H1 (cell line): ENCODE measurements at regions not wholly inside any gene's neighbourhood (a gene's known extent, or its start where the extent isn't known, plus 50 kb on each side); places are given as distances from the start of the nearest gene placed in this dataset.
"Not testable (repeated sequence)": the region's sequence is repeated elsewhere in the genome, so short reads cannot be mapped to it uniquely, and the experiment has no call there.

Experiments
- BRCA1 ChIP-seq: IDR thresholded peaks from 2 replicates; pipeline ENCODE4 v1.6.1; 2012; ENCODE audit warnings: low read depth, low read length, improper control_type of control experiment
- CHD1 ChIP-seq: IDR thresholded peaks from 2 replicates; pipeline ENCODE4 v1.6.1; 2012; ENCODE audit warnings: low read depth, low read length, improper control_type of control experiment
- CTCF ChIP-seq, 3 experiments: IDR thresholded peaks; 1 replicate in 2 of 3; 2 replicates in 1 of 3; pipeline versions ENCODE4 v1.5.1 to v1.6.1; 2011; ENCODE audit warnings: low read length in 3 of 3, mild to moderate bottlenecking in 3 of 3, inconsistent platforms in 2 of 3, low read depth in 1 of 3, moderate library complexity in 1 of 3; ENCODE audit not compliant: insufficient read depth in 1 of 3; ENCODE audit errors: control extremely low read depth in 1 of 3
- HDAC2 ChIP-seq, 2 experiments: fragments of 300-600 bp in 1 of 2; sonication (generic) in 1 of 2; IDR thresholded peaks; 2 replicates each; pipeline ENCODE4 v1.6.1; 2011 to 2012; ENCODE audit warnings: low read depth in 2 of 2, low read length in 2 of 2, mild to moderate bottlenecking in 2 of 2, moderate library complexity in 2 of 2, borderline replicate concordance in 1 of 2, inconsistent platforms in 1 of 2
- KDM1A ChIP-seq: fragments of 200-600, 300-600 bp; sonication (generic); IDR thresholded peaks from 2 replicates; pipeline ENCODE4 v1.7.1; 2016; ENCODE audit warnings: mild to moderate bottlenecking, low read length, borderline replicate concordance
- MAFK ChIP-seq: IDR thresholded peaks from 2 replicates; pipeline ENCODE4 v1.6.1; 2012; ENCODE audit warnings: low read depth, mild to moderate bottlenecking, improper control_type of control experiment, low read length
- POLR2A ChIP-seq, 2 experiments: IDR thresholded peaks; 1 replicate in 1 of 2; 2 replicates in 1 of 2; pipeline ENCODE4 v1.6.1; 2011; ENCODE audit warnings: low read depth in 2 of 2, low read length in 2 of 2, mild to moderate bottlenecking in 2 of 2; ENCODE audit errors: control extremely low read depth in 1 of 2
- POLR2AphosphoS5 ChIP-seq: IDR thresholded peaks from 2 replicates; pipeline ENCODE4 v1.6.1; 2011; ENCODE audit warnings: low read depth, low read length
- RAD21 ChIP-seq, 2 experiments: IDR thresholded peaks in 1 of 2; conservative IDR thresholded peaks in 1 of 2; 2 replicates each; pipeline ENCODE4 v1.6.1; 2011; ENCODE audit warnings: low read depth in 2 of 2, low read length in 2 of 2, improper control_type of control experiment in 1 of 2, inconsistent platforms in 1 of 2, mild to moderate bottlenecking in 1 of 2, moderate library complexity in 1 of 2
- RFX5 ChIP-seq: IDR thresholded peaks from 2 replicates; pipeline ENCODE4 v1.6.1; 2011; ENCODE audit warnings: low read depth, low read length, improper control_type of control experiment, borderline replicate concordance
- RNF2 ChIP-seq: fragments of 200-900, 300-1000 bp; sonication (generic); IDR thresholded peaks from 2 replicates; pipeline ENCODE4 v1.7.1; 2016; ENCODE audit warnings: borderline replicate concordance, low read depth, mild to moderate bottlenecking, antibody characterized with exemption, low read length; ENCODE audit not compliant: poor library complexity, severe bottlenecking; ENCODE audit errors: missing control alignments
- TEAD4 ChIP-seq: IDR thresholded peaks from 2 replicates; pipeline ENCODE4 v1.6.1; 2012; ENCODE audit warnings: low read depth, low read length, inconsistent platforms, mixed read lengths

- not testable (repeated sequence) for TF ChIP-seq CTCF (IDR thresholded peaks at IDR 0.05; ENCODE audit: control extremely low read depth in 1 of 3, insufficient read depth in 1 of 3, low read depth in 1 of 3, low read length in 3 of 3); TEAD4; CHD1; BRCA1; POLR2AphosphoS5; HDAC2 (IDR thresholded peaks at IDR 0.05; ENCODE audit: borderline replicate concordance in 1 of 2, low read depth in 2 of 2, low read length in 2 of 2); RFX5; KDM1A; RAD21 (IDR thresholded peaks at IDR 0.05 in 1 of 2, conservative IDR thresholded peaks at IDR 0.05 in 1 of 2; ENCODE audit: low read depth in 2 of 2, low read length in 2 of 2); MAFK; POLR2A (IDR thresholded peaks at IDR 0.05; ENCODE audit: control extremely low read depth in 1 of 2, low read depth in 2 of 2, low read length in 2 of 2); RNF2
Measured at GRCh38 chr12:90533828-90534227, 421.1 kb downstream of the CCER1 start.
